ENCODE measurements at regions not wholly inside any gene's neighbourhood (a gene's known extent, or its start where the extent isn't known, plus 50 kb on each side); places are given as distances from the start of the nearest gene placed in this dataset.
A peak's percentile ranks its signal among the peaks of the same experiment; 100 is the strongest.

- no peaks in the 10 kb centered on the region for H3K9me2 ChIP-seq
- H3K4me1 ChIP-seq (ENCODE audit: control insufficient read depth in 1 of 2, insufficient read depth in 2 of 2, low read depth in 1 of 2, low read length in 1 of 2), result peaks cover 0 to 14% of the 10 kb centered on the region in 2 experiments; a peak in 2 of 4 replicates
- H3K4me3 ChIP-seq (ENCODE audit: low read depth in 2 of 2, low read length in 1 of 2), result no peak overlapping the region
- WGBS (ENCODE audit: low lambda C conversion rate), result 0% methylated on average over 11 of the region's 11 CpGs
- H3K9me3 ChIP-seq, result no peaks in the 10 kb centered on the region
- peak overlapping the region in 1 of 2 experiments; percentile 89; a peak in 2 of 4 replicates for H3K27ac ChIP-seq (ENCODE audit: low read depth in 2 of 2, low read length in 1 of 2)
- CTCF ChIA-PET, result no interaction called here
- no peaks in the 10 kb centered on the region for H3K79me2 ChIP-seq (ENCODE audit: insufficient read depth)
- no peak overlapping the region for H2AFZ ChIP-seq (ENCODE audit: low read depth)
- POLR2A ChIA-PET, result no interaction called here
- H3K27me3 ChIP-seq (ENCODE audit: insufficient read depth), result no peaks in the 10 kb centered on the region
- H3K9ac ChIP-seq, result no peak overlapping the region
- H4K20me1 ChIP-seq (ENCODE audit: insufficient read depth), result no peaks in the 10 kb centered on the region
- peak; percentile 67 for DNase-seq
- no peaks in the 10 kb centered on the region for H3K36me3 ChIP-seq (replicated peaks in 1 of 2; ENCODE audit: control insufficient read depth in 1 of 2, insufficient read depth in 2 of 2, low read length in 1 of 2)
- H3F3A ChIP-seq (replicated peaks; ENCODE audit: insufficient read depth), result no peaks in the 10 kb centered on the region
- H3K4me2 ChIP-seq, result no peak overlapping the region
- TF ChIP-seq PBX3 (IDR thresholded peaks at IDR 0.05), result peak; percentile 27; the same call in 1 of the 2 replicates
- no peak for TF ChIP-seq JUND (IDR thresholded peaks at IDR 0.05)
- peak; percentile 94 for TF ChIP-seq GATA2 (CRISPR knock-in tag; IDR thresholded peaks at IDR 0.05)
- no peak for TF ChIP-seq FOSL2 (IDR thresholded peaks at IDR 0.05; ENCODE audit: borderline replicate concordance, low read depth)
- TF ChIP-seq USF1 (IDR thresholded peaks at IDR 0.05; ENCODE audit: borderline replicate concordance, low read depth), result no peak
- TF ChIP-seq IRF3 (IDR thresholded peaks at IDR 0.05; ENCODE audit: low read depth, low read length), result no peak
- no peak for TF ChIP-seq SIN3A (IDR thresholded peaks at IDR 0.05; ENCODE audit: borderline replicate concordance, low read depth, low read length)
- TF ChIP-seq YY1 (IDR thresholded peaks at IDR 0.05; ENCODE audit: low read depth), result no peak
- no peak for TF ChIP-seq TAF1 (IDR thresholded peaks at IDR 0.05; ENCODE audit: borderline replicate concordance, low read depth, low read length)
- TF ChIP-seq RCOR1 (IDR thresholded peaks at IDR 0.05; ENCODE audit: low read length), result peak; percentile 94
- TF ChIP-seq GABPA (IDR thresholded peaks at IDR 0.05; ENCODE audit: low read depth), result no peak
- TF ChIP-seq CHD2 (IDR thresholded peaks at IDR 0.05; ENCODE audit: low read length, partially characterized antibody), result peak; percentile 64
- TF ChIP-seq REST (IDR thresholded peaks at IDR 0.05; ENCODE audit: low read depth, low read length), result no peak
- no peak for TF ChIP-seq EZH2phosphoT487 (IDR thresholded peaks at IDR 0.05; ENCODE audit: borderline replicate concordance, low read depth)
- TF ChIP-seq ELF1 (IDR thresholded peaks at IDR 0.05), result no peak
- TF ChIP-seq SMC3 (IDR thresholded peaks at IDR 0.05; ENCODE audit: low read depth, low read length), result no peak
- no peak for TF ChIP-seq NRF1 (IDR thresholded peaks at IDR 0.05; ENCODE audit: low read depth, low read length)
- TF ChIP-seq MEF2A (IDR thresholded peaks at IDR 0.05; ENCODE audit: borderline replicate concordance, low read depth), result no peak
- TF ChIP-seq USF2 (IDR thresholded peaks at IDR 0.05; ENCODE audit: borderline replicate concordance, low read depth, low read length), result no peak
- no peak for TF ChIP-seq RFX5 (IDR thresholded peaks at IDR 0.05; ENCODE audit: low read length)
- peak; percentile 40 for TF ChIP-seq TCF12 (IDR thresholded peaks at IDR 0.05)
- TF ChIP-seq NFIC (IDR thresholded peaks at IDR 0.05; ENCODE audit: borderline replicate concordance), result no peak
- peak; percentile 47; the same call in 1 of the 2 replicates for TF ChIP-seq MXI1 (IDR thresholded peaks at IDR 0.05; ENCODE audit: low read depth, low read length)
- no peak for TF ChIP-seq POLR2AphosphoS5 (IDR thresholded peaks at IDR 0.05; ENCODE audit: low read depth, low read length)
- no peak for TF ChIP-seq ZBTB33 (IDR thresholded peaks at IDR 0.05; ENCODE audit: borderline replicate concordance, low read depth)
- peak; percentile 19 for TF ChIP-seq RAD21 (IDR thresholded peaks at IDR 0.05; ENCODE audit: low read length)
Measured at GRCh38 chr12:103100257-103100831, 142.9 kb downstream of the ASCL1 start.
